DMS 273 (cell line): ENCODE measurements at regions not wholly inside any gene's neighbourhood (a gene's known extent, or its start where the extent isn't known, plus 50 kb on each side); places are given as distances from the start of the nearest gene placed in this dataset.

Experiments
- DNase-seq: peaks from one replicate; lab custom pipeline; 2025; ENCODE audit not compliant: unreplicated experiment; lab: John Stamatoyannopoulos, UW

GRCh38 chr3:176798680-176799079 is 398.6 kb downstream of the TBL1XR1 start:
- DNase-seq: no peak

GRCh38 chr3:176796371-176796770 is 400.9 kb downstream of the TBL1XR1 start:
- DNase-seq: no peak

DNA sequence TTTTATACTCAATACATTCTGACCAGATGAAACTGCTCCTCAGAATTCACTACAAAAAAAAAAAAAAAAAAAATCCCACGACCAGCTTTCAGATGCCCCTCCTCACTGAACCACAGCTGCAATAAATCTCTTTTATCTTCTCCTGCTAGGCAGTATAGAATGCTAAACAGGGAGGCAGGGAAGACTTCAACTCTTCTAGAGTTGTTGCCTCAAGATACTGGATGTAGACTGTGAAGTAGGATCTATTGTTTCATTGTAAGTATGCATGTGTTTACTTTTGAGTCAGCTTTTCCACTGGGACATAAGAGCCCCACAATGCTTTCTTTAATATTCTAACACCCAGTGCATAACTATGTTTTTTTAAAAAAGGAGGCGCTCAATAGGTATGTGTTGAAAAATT is 401.4 kb downstream of the TBL1XR1 start:
- no peak for DNase-seq

DNA sequence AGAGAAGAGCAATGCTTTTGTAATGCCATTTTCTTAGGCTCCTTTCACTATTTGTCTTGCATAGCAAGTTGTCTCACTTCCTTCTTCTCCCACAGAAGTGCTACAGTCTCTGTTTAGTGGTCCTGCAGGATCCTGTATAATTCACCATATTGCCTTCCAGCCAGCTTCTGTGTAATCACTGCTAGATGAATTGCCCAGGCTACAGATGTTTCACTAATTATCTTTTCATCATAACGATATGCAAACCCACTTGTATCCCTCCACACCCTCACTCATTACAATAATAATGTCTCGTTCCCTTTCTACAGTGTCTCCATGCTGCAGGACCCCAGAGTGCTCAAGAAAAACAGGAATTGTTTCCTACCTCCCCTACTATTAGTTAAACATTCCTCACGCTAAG is 402.9 kb downstream of the TBL1XR1 start:
- DNase-seq: peak; percentile 24

DNA sequence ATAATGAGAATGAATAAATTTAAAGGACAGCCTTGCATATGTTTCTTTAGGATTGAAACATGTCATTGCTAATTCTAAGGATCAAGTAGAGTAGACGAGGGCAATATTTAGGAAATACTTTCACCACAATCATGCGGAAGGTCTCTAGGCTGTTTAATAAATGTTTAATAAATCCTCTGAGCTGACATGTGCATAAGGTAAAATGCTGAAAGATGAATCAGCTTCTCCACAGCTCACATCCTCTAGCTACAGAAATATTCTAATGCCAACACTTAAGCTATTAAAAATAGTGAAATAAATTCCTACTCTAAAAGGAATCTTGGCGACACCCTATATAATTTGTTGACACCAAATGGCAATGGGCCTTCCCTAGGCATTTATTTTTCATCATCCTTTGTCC is 407.3 kb downstream of the TBL1XR1 start:
- no peak for DNase-seq

DNA sequence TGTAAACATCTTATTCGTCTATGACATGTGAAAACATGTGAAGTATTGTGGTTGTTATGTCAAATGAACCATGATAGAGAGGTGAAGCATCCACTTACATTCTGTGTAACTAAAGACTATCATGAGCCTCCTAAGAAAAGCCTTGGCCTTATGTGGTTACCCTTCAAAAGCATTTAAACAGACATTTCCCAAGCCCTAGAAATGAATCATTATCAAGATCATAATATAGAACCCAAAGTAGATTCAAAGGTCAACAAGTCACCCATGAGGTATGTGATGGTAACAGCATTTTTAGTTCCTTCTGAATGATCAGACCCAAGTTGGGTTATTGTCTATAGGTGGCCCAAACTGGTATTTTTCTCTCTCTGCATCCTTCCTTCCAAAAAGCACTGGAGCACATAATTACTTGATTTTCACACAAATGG is 408.0 kb downstream of the TBL1XR1 start:
- no peak for DNase-seq

- peak; percentile 31 for DNase-seq
Measured at GRCh38 chr3:176787506-176787905, 409.8 kb downstream of the TBL1XR1 start.

DNA sequence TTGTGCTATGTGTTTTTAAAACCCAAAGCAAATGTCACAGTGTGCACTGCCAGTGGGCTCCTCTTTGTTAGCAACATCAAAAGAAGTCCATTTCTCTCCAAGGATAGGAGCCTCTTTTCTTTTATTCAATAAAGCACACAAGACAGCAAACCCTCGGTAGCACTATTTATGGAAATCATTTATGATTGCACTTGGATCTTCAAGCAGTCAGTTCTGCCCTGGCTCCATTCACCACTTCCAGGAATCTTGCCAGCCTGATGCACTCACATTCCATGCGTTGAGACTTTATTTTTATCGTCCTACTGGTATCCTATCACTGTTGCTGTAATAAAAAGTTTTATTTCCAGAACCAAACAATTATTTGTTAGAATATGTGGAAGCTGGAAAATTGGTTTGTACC is 412.1 kb downstream of the TBL1XR1 start:
- DNase-seq: no peak

DNA sequence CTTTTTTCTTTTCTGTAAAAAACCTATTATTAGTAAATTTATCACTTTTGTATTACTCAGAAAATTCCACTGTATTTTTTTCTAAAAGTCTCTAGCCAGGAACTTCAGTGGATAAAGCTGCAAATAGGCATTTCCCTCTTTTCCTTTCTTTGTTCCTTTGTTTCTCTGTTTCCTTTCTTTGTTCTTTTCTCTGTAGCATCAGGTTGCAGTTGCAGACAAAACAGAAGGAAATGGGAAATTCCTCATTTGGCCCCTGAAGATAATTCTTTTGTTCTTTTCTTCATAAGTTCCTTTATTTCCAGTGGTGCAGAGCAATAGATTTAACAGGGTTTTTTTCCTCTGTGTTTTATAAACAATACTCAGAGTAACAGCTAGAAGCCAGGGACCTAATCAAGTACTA is 416.5 kb downstream of the TBL1XR1 start:
- no peak for DNase-seq

DNA sequence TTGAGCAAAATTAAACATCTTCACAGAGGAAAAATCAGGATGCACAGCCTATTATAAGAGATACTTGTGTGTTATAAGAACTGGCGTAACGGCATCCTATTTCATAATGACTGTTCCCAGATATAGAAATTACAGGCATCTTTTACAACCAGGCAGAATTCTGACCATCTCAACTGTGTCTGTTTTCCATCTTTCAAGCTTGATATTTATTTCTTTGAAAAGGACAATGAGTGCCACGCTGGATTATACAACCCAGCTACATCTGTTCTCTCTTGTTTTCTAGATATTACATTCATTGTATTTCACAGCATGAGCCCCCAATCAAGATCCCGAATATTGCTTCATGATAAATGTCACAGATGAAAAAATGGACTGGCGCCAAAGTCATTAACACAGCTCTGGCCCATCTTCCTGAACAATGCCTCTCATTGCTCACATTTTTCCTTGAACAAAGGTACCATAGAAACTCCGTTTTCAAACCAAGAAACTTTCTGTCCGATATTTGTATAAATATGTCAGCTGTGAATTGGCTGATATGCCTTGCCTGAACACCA is 420.6 kb downstream of the TBL1XR1 start:
- no peak for DNase-seq

GRCh38 chr3:176769547-176770190 is 427.6 kb downstream of the TBL1XR1 start:
- no peak for DNase-seq

DNA sequence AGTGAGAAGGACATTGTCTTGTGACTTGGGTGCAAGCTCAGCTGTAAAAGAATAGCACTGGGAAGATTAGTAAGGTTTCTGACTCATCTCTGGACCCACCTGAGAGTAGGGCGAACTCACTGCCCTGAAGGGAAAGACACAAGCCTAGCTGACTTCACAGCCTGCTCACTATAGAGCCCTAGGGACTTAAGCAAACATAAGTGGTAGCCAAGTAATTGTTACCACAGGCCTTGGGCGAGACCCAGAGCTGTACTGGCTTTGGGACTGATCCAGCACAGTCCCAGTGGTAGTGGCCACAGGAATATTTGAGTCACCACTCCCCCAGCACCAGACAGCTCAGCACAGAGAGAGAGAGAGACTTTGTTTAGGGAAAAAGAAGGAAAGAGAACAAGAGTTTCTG is 429.9 kb downstream of the TBL1XR1 start:
- no peak for DNase-seq

- no peak for DNase-seq
Measured at GRCh38 chr3:176766862-176767261, 430.4 kb downstream of the TBL1XR1 start.

- no peak for DNase-seq
Measured at GRCh38 chr3:176765382-176765900, 431.8 kb downstream of the TBL1XR1 start.

DNA sequence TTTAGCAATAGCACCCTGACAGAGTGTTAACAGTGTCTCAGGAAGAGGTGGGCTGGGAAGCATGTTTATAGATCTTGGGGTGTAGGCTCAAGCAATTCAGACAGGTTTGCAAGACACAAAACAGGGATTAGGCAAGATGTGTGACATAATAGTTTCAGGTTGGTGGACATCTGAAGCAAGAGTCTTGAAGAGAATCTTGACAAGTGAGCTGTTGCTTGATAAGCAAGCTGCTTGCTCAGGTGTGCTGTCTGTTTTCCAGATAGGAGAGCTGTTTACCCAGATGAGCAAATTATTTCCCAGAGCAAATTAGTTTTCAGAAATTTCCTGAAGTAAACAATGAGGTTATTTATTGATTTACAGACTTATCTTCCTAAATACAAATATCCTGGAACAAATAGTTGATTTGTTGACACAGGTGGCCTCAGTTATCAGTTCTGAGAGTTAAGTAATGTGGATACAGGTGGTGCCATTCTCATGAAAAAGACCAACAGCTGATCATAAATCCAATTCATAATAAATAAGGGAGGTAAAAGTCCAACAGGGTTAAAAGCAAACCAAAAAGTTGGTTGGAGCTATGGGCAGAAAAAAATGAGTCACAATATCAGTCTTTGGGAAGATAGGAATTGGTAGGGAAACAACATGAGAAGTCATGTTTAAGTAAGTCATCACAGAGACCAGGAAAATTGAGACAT is 437.3 kb downstream of the TBL1XR1 start:
- DNase-seq: no peak

- no peak for DNase-seq
Measured at GRCh38 chr3:176757429-176757828, 439.9 kb downstream of the TBL1XR1 start.

- DNase-seq: no peak
Measured at GRCh38 chr3:176755977-176756376, 441.3 kb downstream of the TBL1XR1 start.

GRCh38 chr3:176755552-176755951 is 441.7 kb downstream of the TBL1XR1 start:
- DNase-seq: no peak

DNA sequence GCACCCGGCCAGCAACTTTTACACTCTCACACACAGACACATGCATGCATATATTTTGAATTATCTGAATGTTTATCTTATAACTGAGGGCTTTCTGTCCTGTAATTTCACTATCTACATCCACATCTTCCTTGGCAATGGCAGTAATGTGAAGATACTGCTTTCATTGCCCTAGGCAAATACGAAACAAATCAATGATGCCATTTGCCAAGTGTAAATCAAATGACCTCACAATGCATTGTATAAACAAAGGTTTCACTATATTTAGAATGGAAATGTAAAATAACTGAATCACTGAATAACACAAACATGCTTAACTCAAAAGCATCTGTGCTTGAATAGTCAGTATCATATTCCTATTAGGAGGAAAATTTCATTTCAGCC is 455.6 kb downstream of the TBL1XR1 start:
- no peak for DNase-seq

- DNase-seq: no peak
Measured at GRCh38 chr3:176740906-176741663, 456.2 kb downstream of the TBL1XR1 start.

GRCh38 chr3:176739159-176739558 is 458.1 kb downstream of the TBL1XR1 start:
- no peak for DNase-seq
